GM18519 (cell line): ENCODE measurements at regions not wholly inside any gene's neighbourhood (a gene's known extent, or its start where the extent isn't known, plus 50 kb on each side); places are given as distances from the start of the nearest gene placed in this dataset.
A peak's percentile ranks its signal among the peaks of the same experiment; 100 is the strongest.

Experiments used
- ATAC-seq: cut with Tn5 transposase; IDR thresholded peaks from one replicate; pipeline ENCODE4 v1.9.1; 2021; ENCODE audit warnings: mild to moderate bottlenecking, moderate library complexity; ENCODE audit not compliant: unreplicated experiment, low FRiP score

DNA sequence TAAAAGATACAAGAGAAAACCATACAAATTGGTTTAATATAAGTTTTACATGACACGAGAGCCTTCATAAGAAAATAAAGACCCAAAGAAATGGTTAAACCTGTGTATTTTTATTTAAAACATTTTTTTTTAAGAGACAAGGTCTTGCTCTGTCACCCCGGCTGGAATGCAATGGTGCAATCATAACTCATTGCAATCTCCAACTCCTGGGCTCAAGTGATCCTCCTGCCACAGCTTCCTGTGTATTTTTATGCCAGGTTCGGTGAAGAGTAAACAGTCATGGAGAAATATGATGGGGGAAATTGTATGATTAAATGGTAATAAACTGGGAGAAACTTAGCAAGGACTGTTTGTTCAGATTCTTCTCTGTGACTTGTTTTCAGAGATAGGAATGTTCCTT is 441.0 kb downstream of the TUSC7 start:
- ATAC-seq = no peak

GRCh38 chr3:117160176-117160575 is 450.6 kb downstream of the TUSC7 start:
- no peak for ATAC-seq

DNA sequence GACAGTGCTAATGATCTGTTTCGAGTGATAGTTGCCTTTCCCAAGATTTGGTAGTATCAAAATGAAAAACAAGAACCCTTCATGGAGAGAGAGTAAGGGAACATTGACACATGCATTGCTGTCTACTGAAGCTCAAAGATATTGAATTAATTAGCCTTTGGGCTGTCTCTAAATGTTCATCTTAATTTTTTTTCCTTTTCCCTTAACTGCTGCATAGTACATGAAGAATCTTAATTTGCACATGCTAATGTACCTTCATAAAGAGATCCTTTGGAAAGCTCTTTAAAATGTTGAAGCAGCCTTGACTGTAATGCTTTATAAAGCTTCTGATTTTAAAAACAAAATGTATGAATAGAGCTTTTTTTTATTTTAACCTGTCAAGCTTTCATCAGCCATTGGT is 452.2 kb downstream of the TUSC7 start:
- ATAC-seq = no peak

DNA sequence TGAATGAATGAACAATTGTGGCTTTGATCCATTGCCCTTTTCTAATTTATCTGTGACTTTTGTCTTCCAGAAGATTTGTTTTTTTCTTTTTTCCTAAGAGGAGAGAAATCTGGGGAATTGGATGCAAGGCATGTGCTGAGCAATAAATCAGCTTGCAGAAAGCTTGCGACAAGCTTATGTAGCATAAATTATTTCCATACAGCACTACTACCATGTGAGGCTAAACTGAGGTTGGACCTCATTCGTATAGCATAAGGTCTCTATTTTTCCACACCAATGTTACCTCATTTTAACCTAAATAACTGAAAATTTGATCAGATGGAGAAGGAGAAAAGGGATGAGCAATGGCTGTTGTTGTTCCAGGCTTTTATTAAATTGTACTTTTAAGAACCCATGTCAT is 455.6 kb downstream of the TUSC7 start:
- ATAC-seq = no peak

GRCh38 chr3:117165601-117166051 is 456.0 kb downstream of the TUSC7 start:
- ATAC-seq = no peak

GRCh38 chr3:117168896-117169295 is 459.3 kb downstream of the TUSC7 start:
- ATAC-seq = no peak

DNA sequence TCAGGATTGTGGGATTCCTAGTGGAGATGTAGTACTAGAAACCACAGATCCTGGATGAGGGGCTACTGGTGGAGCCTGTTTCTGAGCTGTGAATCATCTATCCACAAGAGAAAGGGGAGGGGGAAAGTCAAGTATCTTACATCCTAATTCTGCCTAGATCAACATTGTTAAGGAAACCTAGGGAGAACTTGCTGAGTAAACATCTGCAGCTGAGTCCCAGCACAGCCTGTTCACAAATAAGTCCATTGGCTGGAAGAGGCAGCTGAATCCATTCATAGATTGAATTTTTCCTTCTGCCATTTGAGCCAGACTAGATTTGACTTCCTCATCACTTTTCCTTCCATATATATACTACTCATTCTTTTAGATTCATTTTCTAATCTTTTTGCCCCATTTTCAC is 460.5 kb downstream of the TUSC7 start:
- no peak for ATAC-seq

GRCh38 chr3:117171124-117171523 is 461.5 kb downstream of the TUSC7 start:
- ATAC-seq = no peak

DNA sequence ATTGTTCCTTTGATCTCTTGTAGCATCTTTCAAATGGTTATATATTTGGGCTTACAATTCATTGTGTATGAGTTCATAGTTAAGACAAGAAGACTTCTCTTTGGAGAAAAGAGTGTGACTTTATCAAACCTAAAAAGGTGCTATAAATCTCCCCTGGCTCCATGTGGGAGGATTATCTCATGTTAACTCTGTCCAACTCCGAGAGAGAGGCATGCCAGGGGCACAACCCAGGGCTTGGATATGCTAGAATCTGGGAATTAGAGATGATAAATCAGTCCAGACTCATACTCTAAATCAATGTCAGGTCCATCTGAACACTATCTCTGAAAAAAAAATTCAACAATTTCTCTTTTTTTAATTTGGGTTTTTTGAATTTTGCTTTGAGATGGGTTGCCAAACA is 462.8 kb downstream of the TUSC7 start:
- no peak for ATAC-seq

DNA sequence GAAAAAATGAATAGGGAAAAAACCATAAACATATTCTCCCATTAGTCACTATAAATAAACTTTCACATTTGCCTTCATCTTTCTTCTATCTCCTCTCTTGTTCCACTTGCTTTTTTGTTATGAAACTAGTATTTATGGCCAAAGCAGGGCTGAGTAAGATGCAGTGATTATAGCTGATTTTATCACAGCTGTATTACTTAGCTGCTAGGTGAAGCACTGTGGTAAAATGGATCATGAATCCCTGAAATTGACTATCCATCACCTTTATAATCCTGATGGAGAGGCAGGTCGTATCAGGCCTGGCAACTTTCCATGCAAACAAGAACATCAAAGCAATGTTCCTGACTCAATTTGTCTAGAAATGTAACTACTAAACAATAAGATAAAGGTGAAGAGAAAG is 471.6 kb downstream of the TUSC7 start:
- no peak for ATAC-seq

GRCh38 chr3:117184574-117184973 is 475.0 kb downstream of the TUSC7 start:
- no peak for ATAC-seq

GRCh38 chr3:117191245-117191644 is 481.7 kb downstream of the TUSC7 start:
- ATAC-seq = no peak

DNA sequence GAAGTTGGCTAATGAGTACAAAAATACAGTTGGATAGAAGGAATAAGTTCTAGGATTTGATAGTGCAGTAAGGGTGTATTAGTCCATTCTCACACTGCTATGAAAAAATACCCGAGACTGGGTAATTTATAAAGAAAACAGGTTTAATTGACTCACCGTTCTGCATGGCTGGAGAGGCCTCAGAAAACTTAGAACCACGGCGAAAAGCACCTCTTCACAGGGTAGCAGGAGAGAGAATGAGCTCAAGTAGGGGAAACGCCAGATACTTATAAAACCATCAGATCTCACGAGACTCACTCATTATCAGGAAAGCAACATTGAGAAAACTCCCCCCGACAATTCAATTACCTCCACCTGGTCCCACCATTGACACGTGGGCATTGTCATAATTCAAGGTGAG is 483.3 kb downstream of the TUSC7 start:
- ATAC-seq = peak; percentile 49

DNA sequence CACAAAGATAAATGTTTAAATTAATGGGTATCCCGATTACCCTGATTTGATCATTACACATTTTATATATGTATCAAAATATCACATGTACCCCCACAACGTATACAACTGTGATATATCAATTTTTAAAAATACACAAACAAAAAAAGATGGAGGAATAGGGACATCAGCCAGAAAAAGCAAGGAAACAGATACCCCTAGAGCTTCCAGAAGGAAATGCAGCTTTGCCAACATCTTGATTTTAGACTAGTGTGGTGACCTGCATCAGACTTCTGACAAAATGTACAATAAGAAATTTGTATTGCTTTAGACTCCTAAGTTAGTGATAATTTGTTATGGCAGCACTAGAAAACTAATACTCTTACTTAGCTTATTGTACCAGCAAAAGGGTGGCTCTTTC is 483.8 kb downstream of the TUSC7 start:
- ATAC-seq = no peak

GRCh38 chr3:117195034-117195433 is 485.5 kb downstream of the TUSC7 start:
- no peak for ATAC-seq

DNA sequence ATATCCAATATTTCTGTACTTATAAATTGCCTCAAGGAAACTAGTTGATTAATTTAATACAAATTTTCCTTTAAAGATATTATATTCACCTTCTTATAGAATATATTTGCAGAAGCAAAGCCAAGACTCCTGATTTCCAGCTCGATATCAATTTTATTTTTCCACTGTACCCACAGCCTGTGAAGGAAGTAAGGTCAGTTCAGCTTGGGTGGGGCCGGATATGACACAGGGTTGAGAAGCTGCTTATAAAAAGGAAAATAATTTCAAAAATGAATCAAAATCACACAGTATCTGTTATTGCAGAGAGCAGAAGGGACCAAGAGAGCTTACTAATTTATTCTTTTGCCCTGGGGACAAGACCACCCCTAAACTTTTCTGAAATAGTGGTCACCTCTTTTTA is 491.4 kb downstream of the TUSC7 start:
- no peak for ATAC-seq

GRCh38 chr3:117201901-117202774 is 492.6 kb downstream of the TUSC7 start:
- ATAC-seq = no peak

- no peak for ATAC-seq
Measured at GRCh38 chr3:117217355-117217754, 507.8 kb downstream of the TUSC7 start.

GRCh38 chr3:117217760-117218316 is 508.3 kb downstream of the TUSC7 start:
- ATAC-seq = no peak

- no peak for ATAC-seq
Measured at GRCh38 chr3:117218641-117219048, 509.1 kb downstream of the TUSC7 start.

- no peak for ATAC-seq
Measured at GRCh38 chr3:117219296-117219695, 509.7 kb downstream of the TUSC7 start.

DNA sequence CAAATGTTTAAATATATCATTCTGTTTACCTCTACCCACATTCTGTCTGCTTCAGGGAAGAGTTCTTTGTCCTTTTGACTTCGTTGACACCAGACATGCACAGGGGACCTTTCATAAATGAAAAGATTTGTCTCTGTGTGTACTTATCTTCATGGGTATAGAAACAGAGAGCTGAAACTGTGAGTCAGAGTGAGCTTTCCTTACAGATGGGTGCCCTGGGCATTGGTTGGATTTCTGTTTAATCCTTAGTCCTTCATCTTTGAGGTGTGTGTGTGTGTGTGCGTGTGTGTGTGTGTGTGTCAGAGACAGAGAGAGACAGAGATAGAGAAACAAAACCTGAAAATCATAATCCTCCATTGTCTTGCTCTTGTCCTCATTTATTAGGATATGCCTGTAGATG is 517.4 kb downstream of the TUSC7 start:
- ATAC-seq = no peak
